SK-N-DZ (cell line): ENCODE measurements at regions not wholly inside any gene's neighbourhood (a gene's known extent, or its start where the extent isn't known, plus 50 kb on each side); places are given as distances from the start of the nearest gene placed in this dataset.

Experiments used
- DNase-seq: peaks from one replicate; pipeline ENCODE4 v3.0.0-alpha.2; 2015; ENCODE audit warnings: low spot score

DNA sequence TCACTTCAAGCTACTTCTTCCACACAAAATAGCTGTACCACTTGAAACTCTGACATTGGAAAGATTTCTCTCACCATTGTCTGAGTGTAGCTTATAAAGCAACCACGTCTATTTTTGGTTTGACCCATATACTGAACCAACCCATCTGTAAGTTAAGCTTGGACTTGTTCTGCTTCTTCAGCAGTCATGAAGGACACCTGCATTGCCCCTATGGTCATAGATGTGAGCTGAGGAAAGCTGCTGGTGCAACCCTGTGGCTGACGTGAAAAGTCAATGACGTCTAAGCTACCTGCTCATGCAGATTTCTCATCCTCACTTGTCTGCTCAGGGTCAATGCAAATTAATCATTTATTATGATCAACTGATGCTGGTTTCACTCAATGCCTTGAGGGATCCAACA, 417.4 kb downstream of the CETN3 start:
- DNase-seq = no peak

GRCh38 chr5:89991592-89991991, 418.0 kb downstream of the CETN3 start:
- DNase-seq = no peak

DNA sequence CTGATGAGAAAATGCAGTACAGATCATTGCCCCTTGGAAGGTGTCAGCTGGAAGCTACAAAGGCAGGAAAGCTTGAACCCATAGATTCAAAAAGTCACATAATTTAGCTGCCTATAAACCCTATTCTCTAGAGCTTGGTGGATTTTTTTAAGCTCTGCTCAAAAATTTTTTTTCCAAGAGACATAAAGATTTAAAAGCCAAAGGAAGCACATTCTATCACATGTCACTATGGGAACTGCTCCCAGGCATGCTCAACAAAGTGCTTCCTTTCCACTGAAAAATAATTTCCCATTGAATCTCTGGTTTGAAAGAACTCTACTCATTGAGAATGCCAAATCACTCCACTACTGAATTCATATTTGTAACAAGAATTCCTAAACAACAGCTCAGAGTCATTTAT, 419.8 kb downstream of the CETN3 start:
- no peak for DNase-seq

DNA sequence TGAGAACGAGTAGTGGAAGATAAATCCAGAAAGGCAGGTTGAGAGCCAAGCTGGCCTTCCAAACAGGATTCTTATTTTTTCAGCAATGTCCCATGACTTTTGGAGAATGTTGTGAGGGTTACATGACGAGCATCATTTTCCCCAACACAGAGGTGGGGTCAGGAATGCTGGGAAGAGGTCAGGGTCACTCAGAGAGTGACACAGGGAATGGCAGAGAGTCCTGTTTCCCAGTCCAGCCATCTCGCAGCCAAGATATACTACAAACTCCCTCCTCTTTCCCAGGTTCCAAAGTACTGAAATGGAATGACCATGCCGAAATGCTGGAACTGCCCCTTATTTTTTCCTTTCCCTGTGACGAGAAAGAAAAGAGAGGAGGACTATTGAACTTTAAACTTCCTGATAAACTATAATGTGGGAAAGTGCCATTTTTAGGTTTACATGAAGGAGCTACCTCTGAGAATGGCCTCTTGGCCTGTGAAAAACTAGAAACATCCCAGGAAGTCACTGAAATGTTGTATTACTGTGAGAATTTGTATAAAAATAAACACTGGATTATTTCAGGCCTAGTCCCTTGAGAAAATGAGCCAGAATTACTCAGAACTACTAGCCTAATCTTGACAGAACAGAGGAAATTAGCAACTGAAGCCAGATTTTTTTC, 420.4 kb downstream of the CETN3 start:
- no peak for DNase-seq

- no peak for DNase-seq
These were observed 421.3 kb downstream of the CETN3 start for GRCh38 chr5:89988129-89988810.

DNA sequence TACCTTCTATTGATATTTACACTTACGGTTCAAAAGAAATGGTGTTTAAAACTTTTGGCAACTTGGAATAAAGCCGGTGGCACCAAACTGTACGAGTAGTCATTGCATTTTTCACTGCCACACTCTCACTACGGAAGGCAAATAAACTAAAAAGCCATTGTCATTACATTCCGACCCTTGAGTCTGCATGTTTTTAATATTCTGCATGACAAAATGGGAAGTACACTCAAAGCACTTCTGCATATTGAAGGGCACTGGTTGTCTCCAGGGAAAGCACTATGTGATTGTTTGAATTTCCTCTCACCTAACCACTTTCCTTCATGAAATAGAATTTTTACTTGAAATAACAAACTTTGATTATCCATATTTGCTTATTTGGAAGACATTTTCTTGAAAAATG, 426.3 kb downstream of the CETN3 start:
- DNase-seq = no peak

- no peak for DNase-seq
These were observed 427.4 kb downstream of the CETN3 start for GRCh38 chr5:89981878-89982773.

- no peak for DNase-seq
These were observed 428.5 kb downstream of the CETN3 start for GRCh38 chr5:89981021-89981420.

GRCh38 chr5:89973516-89973915, 436.0 kb downstream of the CETN3 start:
- DNase-seq = no peak

DNA sequence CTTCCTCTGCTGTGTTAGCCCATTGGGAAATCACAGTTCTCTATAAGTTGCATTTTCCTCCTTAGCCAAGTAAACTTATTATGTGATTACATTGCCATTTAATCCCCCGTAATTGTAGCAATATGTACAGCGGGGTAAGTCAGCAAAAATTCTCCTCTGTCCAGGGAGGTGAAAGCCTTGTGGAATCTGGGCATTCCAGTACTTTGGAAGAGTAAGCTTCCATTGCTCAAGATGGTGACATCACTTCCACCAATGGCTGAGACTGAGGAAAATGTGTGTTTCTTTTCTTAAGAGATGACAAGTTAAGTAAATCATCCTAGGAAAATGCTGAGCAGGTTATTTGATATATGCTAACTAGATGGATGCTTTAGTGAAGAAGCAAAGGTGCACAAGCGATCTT, 436.7 kb downstream of the CETN3 start:
- no peak for DNase-seq

DNA sequence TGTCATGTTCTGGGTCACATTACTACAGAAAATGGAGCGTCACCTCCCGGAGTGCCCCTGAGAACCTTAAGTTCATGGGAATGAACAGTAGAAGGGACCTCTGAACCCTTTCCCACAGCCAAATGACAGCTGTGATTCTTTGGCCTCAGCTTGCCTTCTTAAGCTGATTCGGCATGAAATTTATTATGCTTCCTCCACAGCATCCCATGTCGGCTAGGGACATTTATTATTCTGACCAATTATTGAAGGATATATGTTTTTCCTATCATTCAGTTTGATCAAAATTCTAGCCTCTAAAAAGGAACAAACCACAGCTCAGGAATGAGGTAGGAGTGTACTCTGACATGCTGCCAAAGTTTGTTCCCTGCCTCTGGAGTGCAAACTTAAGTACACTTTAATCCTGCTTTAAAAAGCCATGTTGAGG, 440.6 kb downstream of the CETN3 start:
- DNase-seq = no peak

DNA sequence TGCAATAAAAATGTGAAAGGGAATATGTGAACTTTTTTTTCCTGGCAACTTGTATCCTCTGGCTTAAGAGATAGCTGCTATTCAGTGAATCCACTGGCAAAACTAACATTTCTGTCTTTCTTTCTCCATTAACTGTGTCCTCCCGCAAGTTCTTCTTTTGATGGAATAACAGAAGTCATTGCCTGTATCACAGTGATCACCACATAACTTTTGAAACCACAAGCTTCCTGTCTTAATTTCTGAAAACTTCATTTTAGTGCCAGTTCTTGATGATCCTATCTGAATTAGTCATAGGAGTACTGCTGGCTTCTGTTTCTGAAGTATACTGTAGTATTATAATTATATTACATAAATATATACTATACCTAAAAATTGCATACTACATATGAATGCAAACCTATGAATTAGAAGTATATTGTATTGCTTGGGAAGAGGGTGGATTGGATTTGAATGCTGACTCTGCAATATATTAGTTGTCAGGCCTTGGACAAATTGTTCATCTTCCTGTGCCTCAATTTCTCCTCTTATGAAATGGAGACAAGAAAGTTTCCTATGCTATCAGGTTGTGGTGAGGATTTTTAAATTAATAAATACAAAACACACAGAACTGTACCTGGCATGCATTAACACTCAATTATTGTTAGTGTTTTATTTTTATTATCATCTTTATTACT, 441.6 kb downstream of the CETN3 start:
- no peak for DNase-seq

DNA sequence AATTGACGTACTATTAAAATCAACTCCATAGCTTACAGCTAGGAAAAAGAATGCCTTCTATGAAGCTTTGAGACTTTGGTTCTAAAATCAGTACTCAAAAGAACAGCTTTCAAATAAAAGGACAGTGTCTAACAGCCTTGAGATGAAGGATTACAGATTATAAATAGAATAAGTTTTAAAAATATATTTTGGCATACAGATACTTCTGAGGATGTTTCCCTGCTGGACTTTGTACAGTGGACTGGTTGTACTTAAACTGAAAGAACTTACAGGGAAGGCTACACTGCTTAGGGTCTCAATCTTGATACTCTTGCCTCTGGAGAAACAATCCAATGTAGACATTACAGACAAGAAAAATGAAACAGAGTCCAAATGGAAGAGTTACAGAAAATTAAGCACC, 452.7 kb downstream of the CETN3 start:
- no peak for DNase-seq

- no peak for DNase-seq
These were observed 454.6 kb downstream of the CETN3 start for GRCh38 chr5:89954916-89955315.

GRCh38 chr5:89951876-89952275, 457.7 kb downstream of the CETN3 start:
- no peak for DNase-seq

- DNase-seq = no peak
These were observed 459.3 kb downstream of the CETN3 start for GRCh38 chr5:89950234-89950633.

DNA sequence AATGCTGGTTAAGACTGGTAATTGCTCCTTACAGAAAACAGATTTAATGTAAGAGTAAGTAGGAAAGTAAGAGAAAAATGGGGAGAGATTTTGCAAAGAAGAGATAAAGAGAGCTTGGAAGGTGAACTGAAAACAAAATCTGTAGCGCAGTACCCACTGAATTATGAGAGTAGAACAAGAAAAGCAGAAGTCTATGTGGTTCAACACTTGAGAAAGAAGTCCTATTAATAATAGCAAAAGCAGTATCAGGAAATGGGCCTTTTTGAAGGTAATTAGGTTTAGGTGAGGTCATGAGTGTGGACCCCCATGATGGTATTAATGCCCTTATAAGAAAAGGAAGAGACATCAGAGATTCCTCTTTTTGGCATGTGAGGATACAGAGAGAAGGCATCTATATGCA, 460.6 kb downstream of the CETN3 start:
- DNase-seq = no peak

DNA sequence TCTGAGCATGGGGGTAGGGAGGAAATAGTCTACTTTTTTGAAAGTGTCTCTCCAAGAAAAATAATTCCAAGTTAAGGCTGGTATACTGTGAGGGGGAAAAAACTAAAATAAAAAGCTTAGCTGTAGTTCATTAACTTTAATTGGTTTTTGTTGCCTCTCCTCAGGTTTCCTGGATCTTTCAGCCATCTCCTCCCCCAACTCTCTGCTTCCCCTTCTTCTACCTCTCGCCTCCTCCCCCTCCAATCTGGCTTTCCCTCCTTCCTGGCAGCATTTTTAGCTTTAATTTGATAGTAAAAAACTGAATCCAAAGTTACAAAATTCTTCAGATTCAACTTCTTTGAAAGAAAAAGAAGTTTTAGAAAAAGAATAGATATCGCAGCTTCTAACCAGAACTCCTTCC, 462.6 kb downstream of the CETN3 start:
- no peak for DNase-seq

- DNase-seq = no peak
These were observed 463.0 kb downstream of the CETN3 start for GRCh38 chr5:89946508-89946907.

DNA sequence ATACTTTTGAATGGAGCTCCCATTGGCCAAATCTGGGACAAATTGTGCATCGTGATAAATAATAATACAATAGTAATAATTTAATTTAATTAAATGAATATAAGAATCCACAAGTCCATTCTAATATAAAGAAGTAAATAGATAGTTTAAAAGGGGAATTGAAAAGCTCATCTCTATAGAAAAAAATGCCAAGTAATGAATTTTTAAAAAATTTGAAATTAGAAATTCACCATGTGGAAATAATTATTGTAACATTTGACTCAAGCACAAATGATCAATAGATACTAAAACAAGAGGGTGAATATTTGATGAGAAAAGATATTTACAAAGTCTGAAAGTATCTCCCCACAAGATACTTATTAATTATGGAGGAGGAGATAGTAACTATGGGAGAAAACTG, 467.4 kb downstream of the CETN3 start:
- no peak for DNase-seq

DNA sequence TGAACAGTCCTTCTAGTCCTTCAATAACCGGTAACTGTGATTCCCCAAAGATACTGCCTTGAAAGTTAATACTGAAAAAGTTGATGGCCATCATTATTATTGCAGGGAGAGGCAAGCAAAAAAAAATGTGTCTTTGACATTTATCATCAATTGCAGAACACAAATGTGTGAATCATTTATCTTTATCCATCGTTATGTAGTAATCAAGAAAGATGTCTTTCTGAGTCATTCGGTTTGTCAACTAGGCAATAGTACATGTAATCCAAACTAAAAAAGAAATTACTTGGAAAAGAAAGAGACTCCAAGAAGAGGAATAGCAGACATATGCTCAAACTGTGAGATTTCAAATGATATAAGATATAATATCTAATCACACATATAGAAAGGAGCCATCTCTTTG, 473.0 kb downstream of the CETN3 start:
- no peak for DNase-seq

GRCh38 chr5:89934069-89934468, 475.5 kb downstream of the CETN3 start:
- DNase-seq = no peak
